GM18498 (cell line): ENCODE measurements at regions not wholly inside any gene's neighbourhood (a gene's known extent, or its start where the extent isn't known, plus 50 kb on each side); places are given as distances from the start of the nearest gene placed in this dataset.

Source experiments
- ATAC-seq: cut with Tn5 transposase; IDR thresholded peaks from one replicate; pipeline ENCODE4 v1.9.1; 2021; ENCODE audit warnings: mild to moderate bottlenecking, moderate library complexity; ENCODE audit not compliant: unreplicated experiment

GRCh38 chr7:52712938-52713337, 322.5 kb upstream of the POM121L12 start:
- no peak for ATAC-seq

GRCh38 chr7:52711951-52712350, 323.5 kb upstream of the POM121L12 start:
- ATAC-seq = no peak

GRCh38 chr7:52708846-52709245, 326.6 kb upstream of the POM121L12 start:
- no peak for ATAC-seq

- ATAC-seq = no peak
Measured at GRCh38 chr7:52705768-52706167, 329.7 kb upstream of the POM121L12 start.

GRCh38 chr7:52700349-52700748, 335.1 kb upstream of the POM121L12 start:
- no peak for ATAC-seq

GRCh38 chr7:52695973-52696595, 339.3 kb upstream of the POM121L12 start:
- ATAC-seq = no peak

GRCh38 chr7:52691257-52691656, 344.2 kb upstream of the POM121L12 start:
- ATAC-seq = no peak

GRCh38 chr7:52689912-52690311, 345.5 kb upstream of the POM121L12 start:
- no peak for ATAC-seq

- ATAC-seq = no peak
Measured at GRCh38 chr7:52685333-52685732, 350.1 kb upstream of the POM121L12 start.

- ATAC-seq = no peak
Measured at GRCh38 chr7:52684388-52684787, 351.0 kb upstream of the POM121L12 start.

GRCh38 chr7:52682993-52683392, 352.4 kb upstream of the POM121L12 start:
- ATAC-seq = no peak

GRCh38 chr7:52670608-52671225, 364.7 kb upstream of the POM121L12 start:
- no peak for ATAC-seq

- ATAC-seq = no peak
Measured at GRCh38 chr7:52669031-52669430, 366.4 kb upstream of the POM121L12 start.

GRCh38 chr7:52668435-52668834, 367.0 kb upstream of the POM121L12 start:
- no peak for ATAC-seq

- no peak for ATAC-seq
Measured at GRCh38 chr7:52659178-52659577, 376.3 kb upstream of the POM121L12 start.

- ATAC-seq = no peak
Measured at GRCh38 chr7:52656098-52656497, 379.3 kb upstream of the POM121L12 start.

- no peak for ATAC-seq
Measured at GRCh38 chr7:52652621-52653020, 382.8 kb upstream of the POM121L12 start.

GRCh38 chr7:52648872-52649271, 386.6 kb upstream of the POM121L12 start:
- no peak for ATAC-seq

- ATAC-seq = no peak
Measured at GRCh38 chr7:52647046-52647445, 388.4 kb upstream of the POM121L12 start.

- ATAC-seq = no peak
Measured at GRCh38 chr7:52639981-52640380, 395.5 kb upstream of the POM121L12 start.

- ATAC-seq = no peak
Measured at GRCh38 chr7:52639126-52639525, 396.3 kb upstream of the POM121L12 start.

GRCh38 chr7:52635021-52635420, 400.4 kb upstream of the POM121L12 start:
- ATAC-seq = no peak

GRCh38 chr7:52620849-52621248, 414.6 kb upstream of the POM121L12 start:
- ATAC-seq = no peak
